ENCODE measurements at regions not wholly inside any gene's neighbourhood (a gene's known extent, or its start where the extent isn't known, plus 50 kb on each side); places are given as distances from the start of the nearest gene placed in this dataset.

- TF ChIP-seq CSRNP3 (CRISPR knock-in tag; IDR thresholded peaks at IDR 0.05): no peak
- no peak for TF ChIP-seq ESRRG (CRISPR knock-in tag; IDR thresholded peaks at IDR 0.05)
- no peak for TF ChIP-seq PATZ1 (CRISPR knock-in tag; IDR thresholded peaks at IDR 0.05; ENCODE audit: borderline replicate concordance)
- no peak for TF ChIP-seq ZFP3 (CRISPR knock-in tag; IDR thresholded peaks at IDR 0.05)
- no peak for TF ChIP-seq PPARA (CRISPR knock-in tag; IDR thresholded peaks at IDR 0.05; ENCODE audit: borderline replicate concordance)
- no peak for TF ChIP-seq ZNF8 (CRISPR knock-in tag; IDR thresholded peaks at IDR 0.05)
- no peak for TF ChIP-seq ISL1 (CRISPR knock-in tag; IDR thresholded peaks at IDR 0.05)
- no peak for TF ChIP-seq OSR1 (CRISPR knock-in tag; IDR thresholded peaks at IDR 0.05)
- TF ChIP-seq TSHZ2 (CRISPR knock-in tag; IDR thresholded peaks at IDR 0.05): no peak
- TF ChIP-seq BACH2 (CRISPR knock-in tag; IDR thresholded peaks at IDR 0.05; ENCODE audit: borderline replicate concordance): no peak
- no peak for TF ChIP-seq RARB (CRISPR knock-in tag; IDR thresholded peaks at IDR 0.05)
- TF ChIP-seq CREB5 (CRISPR knock-in tag; IDR thresholded peaks at IDR 0.05; ENCODE audit: low read depth): no peak
- no peak for TF ChIP-seq ARNTL (CRISPR knock-in tag; IDR thresholded peaks at IDR 0.05; ENCODE audit: borderline replicate concordance, low read depth)
- TF ChIP-seq SNAI2 (CRISPR knock-in tag; IDR thresholded peaks at IDR 0.05): no peak
- no peak for ATAC-seq
These were observed 144.1 kb downstream of the CSNK2A3 start for GRCh38 chr11:11208994-11209393.

GRCh38 chr11:11207428-11207827 is 145.6 kb downstream of the CSNK2A3 start:
- no peak for TF ChIP-seq TCF4 (CRISPR knock-in tag; IDR thresholded peaks at IDR 0.05; ENCODE audit: borderline replicate concordance)
- no peak for TF ChIP-seq OSR1 (CRISPR knock-in tag; IDR thresholded peaks at IDR 0.05)
- no peak for TF ChIP-seq CREB5 (CRISPR knock-in tag; IDR thresholded peaks at IDR 0.05; ENCODE audit: low read depth)
- no peak for TF ChIP-seq GLIS3 (CRISPR knock-in tag; IDR thresholded peaks at IDR 0.05)
- no peak for TF ChIP-seq PATZ1 (CRISPR knock-in tag; IDR thresholded peaks at IDR 0.05; ENCODE audit: borderline replicate concordance)
- TF ChIP-seq POU6F1 (CRISPR knock-in tag; IDR thresholded peaks at IDR 0.05; ENCODE audit: borderline replicate concordance, low read depth): no peak
- TF ChIP-seq PPARA (CRISPR knock-in tag; IDR thresholded peaks at IDR 0.05; ENCODE audit: borderline replicate concordance): no peak
- TF ChIP-seq ZFP30 (CRISPR knock-in tag; IDR thresholded peaks at IDR 0.05): no peak
- no peak for TF ChIP-seq ISL1 (CRISPR knock-in tag; IDR thresholded peaks at IDR 0.05)
- no peak for TF ChIP-seq BACH2 (CRISPR knock-in tag; IDR thresholded peaks at IDR 0.05; ENCODE audit: borderline replicate concordance)
- TF ChIP-seq ESRRG (CRISPR knock-in tag; IDR thresholded peaks at IDR 0.05): no peak
- TF ChIP-seq ZC3H10 (CRISPR knock-in tag; IDR thresholded peaks at IDR 0.05): no peak
- TF ChIP-seq SNAI2 (CRISPR knock-in tag; IDR thresholded peaks at IDR 0.05): no peak
- no peak for TF ChIP-seq ZFP3 (CRISPR knock-in tag; IDR thresholded peaks at IDR 0.05)
- no peak for TF ChIP-seq RARB (CRISPR knock-in tag; IDR thresholded peaks at IDR 0.05)
- no peak for TF ChIP-seq ZNF70 (CRISPR knock-in tag; IDR thresholded peaks at IDR 0.05)
- TF ChIP-seq TSHZ2 (CRISPR knock-in tag; IDR thresholded peaks at IDR 0.05): no peak
- TF ChIP-seq CSDC2 (CRISPR knock-in tag; IDR thresholded peaks at IDR 0.05): no peak
- no peak for TF ChIP-seq CSRNP3 (CRISPR knock-in tag; IDR thresholded peaks at IDR 0.05)
- ATAC-seq: no peak

All from SK-N-SH treated with all-trans-retinoic acid at 6 μM for 48 hours (cell line).